Spleen (tissue), 11 donors: ENCODE measurements at regions not wholly inside any gene's neighbourhood (a gene's known extent, or its start where the extent isn't known, plus 50 kb on each side); places are given as distances from the start of the nearest gene placed in this dataset.

Source experiments
- DNase-seq: peaks from one replicate; pipeline ENCODE4 v3.0.0-alpha.2; 2020
- H3K27ac ChIP-seq, 8 donors: fragments of 200-600 bp; sonication (generic) in 7 of 8; 1 replicate in 4 of 8; 2 replicates in 4 of 8; pipeline versions ENCODE4 v1.5.0 to v1.8.0; 2016 to 2021; ENCODE audit warnings: inconsistent platforms in 4 of 8, mild to moderate bottlenecking in 4 of 8, moderate library complexity in 1 of 8
- H3K27me3 ChIP-seq, 7 donors: fragments of 200-600 bp; sonication (generic) in 6 of 7; replicated peaks in 1 of 7; 1 replicate in 4 of 7; 2 replicates in 3 of 7; pipeline versions ENCODE4 v1.5.0 to v1.8.0; 2016 to 2021; ENCODE audit warnings: inconsistent platforms in 3 of 7, mild to moderate bottlenecking in 1 of 7
- H3K36me3 ChIP-seq, 6 donors: fragments of 200-600 bp; sonication (generic) in 5 of 6; 1 replicate in 4 of 6; 2 replicates in 2 of 6; pipeline versions ENCODE4 v1.5.0 to v1.8.0; 2016 to 2021; ENCODE audit warnings: inconsistent platforms in 2 of 6
- H3K4me1 ChIP-seq, 6 donors: fragments of 200-600 bp; sonication (generic) in 5 of 6; 1 replicate in 3 of 6; 2 replicates in 3 of 6; pipeline versions ENCODE4 v1.5.0 to v1.8.0; 2016 to 2021; ENCODE audit warnings: inconsistent platforms in 3 of 6
- H3K4me3 ChIP-seq, 8 donors: fragments of 200-600 bp; sonication (generic) in 7 of 8; 1 replicate in 4 of 8; 2 replicates in 4 of 8; pipeline versions ENCODE4 v1.5.0 to v1.8.0; 2016 to 2021; ENCODE audit warnings: inconsistent platforms in 4 of 8, mild to moderate bottlenecking in 4 of 8, moderate library complexity in 2 of 8
- H3K9me3 ChIP-seq, 8 donors: fragments of 200-600 bp; sonication (generic) in 7 of 8; 1 replicate in 4 of 8; 2 replicates in 4 of 8; pipeline versions ENCODE4 v1.5.0 to v1.8.0; 2016 to 2021; ENCODE audit warnings: inconsistent platforms in 4 of 8
- CTCF ChIP-seq, 11 experiments: fragments of 200-600 bp in 7 of 11; fragments of 450-650 bp in 4 of 11; sonication (generic) in 4 of 11; IDR thresholded peaks in 8 of 11; conservative IDR thresholded peaks in 3 of 11; 1 replicate in 7 of 11; 2 replicates in 4 of 11; pipeline versions ENCODE4 v1.4.0 to v1.8.0; 2016 to 2021; ENCODE audit warnings: antibody characterized with exemption in 11 of 11, inconsistent platforms in 4 of 11, mild to moderate bottlenecking in 1 of 11
- POLR2A ChIP-seq, 3 donors: fragments of 450-650 bp; IDR thresholded peaks; one replicate each; pipeline ENCODE4 v1.5.1; 2017; ENCODE audit warnings: antibody characterized with exemption in 3 of 3, mild to moderate bottlenecking in 1 of 3
- POLR2AphosphoS5 ChIP-seq, 3 donors: sonication (generic); formaldehyde crosslinking; IDR thresholded peaks; one replicate each; pipeline ENCODE4 v1.5.1; 2017; ENCODE audit warnings: antibody characterized with exemption in 3 of 3
- WGBS, 5 donors: extraction: QIAGEN DNeasy Blood & Tissue Kit in 3 of 5; methylation state at CpG; one replicate each; pipeline versions ENCODE4 v1.1.5 to v1.1.7; 2013 to 2018; 5-methylcytosine and 5-hydroxymethylcytosine counted together
- intact Hi-C: fragments of 100-400 bp; cut with DNase I; formaldehyde crosslinking; loops from one replicate; pipeline ENCODE4 v1.15.0; 2023; ENCODE audit warnings: low total_unique reads
- donor health status: healthy with polysubstance abuse.
- donor health status: DM: no; HTN: no; CAD: no; lungs with moderate emphysema.
- donor health status: DM: no; HTN: no; CAD: no.
- donor health status: Bipolar disorder and iron deficiency.
- donor health status: healthy.
- donor health status: DM: no; HTN: no; CAD: no.
- donor health status: DM: yes; HTN: yes; CAD: no.

DNA sequence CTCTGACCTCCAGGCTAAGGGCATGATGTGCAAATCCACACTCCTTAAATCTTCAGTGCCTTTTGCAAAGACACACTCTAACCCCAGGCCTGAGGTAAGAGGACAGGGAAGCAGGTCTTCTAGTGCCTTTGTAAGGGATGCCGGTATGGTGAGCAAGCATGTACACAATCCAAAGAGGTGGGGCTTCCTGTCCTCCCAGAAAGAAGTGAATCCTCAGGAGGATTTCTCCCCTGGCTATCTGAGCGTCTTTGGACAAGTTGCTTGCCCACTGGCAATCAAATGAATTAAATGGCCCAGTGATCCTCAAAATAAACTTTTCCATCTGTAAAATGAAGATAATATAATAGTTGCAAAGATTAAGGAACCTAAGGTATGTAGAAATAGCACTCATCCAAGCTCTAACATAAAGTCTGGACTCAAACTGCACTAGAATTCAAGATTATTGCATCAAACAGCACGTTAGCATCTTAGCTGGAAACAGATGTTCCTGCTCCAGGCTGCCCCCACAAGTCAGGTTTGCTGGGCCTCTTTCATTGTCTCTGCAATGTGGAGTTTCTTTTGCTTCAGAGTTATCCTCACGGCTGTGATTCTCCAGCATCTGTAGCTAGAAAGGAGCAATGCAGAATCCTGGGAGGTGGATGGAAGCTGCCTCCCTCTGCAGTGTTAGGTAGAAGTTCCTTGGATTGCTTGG is 249.6 kb downstream of the TSHZ3 start:
- no peak overlapping the region for H3K4me3 ChIP-seq
- DNase-seq, result no peak
- no peak for TF ChIP-seq POLR2A (IDR thresholded peaks at IDR 0.05)
- TF ChIP-seq CTCF (IDR thresholded peaks at IDR 0.05 in 8 of 11, conservative IDR thresholded peaks at IDR 0.05 in 3 of 11), result no peak
- no peak for TF ChIP-seq POLR2AphosphoS5 (IDR thresholded peaks at IDR 0.05)
- H3K36me3 ChIP-seq, result no peaks in the 10 kb centered on the region
- 65 to 76% (median 68%) methylated on average over 4 of the region's 4 CpGs for WGBS, 5 donors
- H3K27ac ChIP-seq, result no peak overlapping the region
- H3K9me3 ChIP-seq, result no peaks in the 10 kb centered on the region
- H3K4me1 ChIP-seq, result peaks cover 0 to 8% (median 0%) of the 10 kb centered on the region in 6 donors
- no peaks in the 10 kb centered on the region for H3K27me3 ChIP-seq
- intact Hi-C loops, result no loop called here

GRCh38 chr19:31098836-31099235 is 250.4 kb downstream of the TSHZ3 start:
- TF ChIP-seq POLR2AphosphoS5 (IDR thresholded peaks at IDR 0.05), result no peak
- no peak for TF ChIP-seq CTCF (IDR thresholded peaks at IDR 0.05 in 8 of 11, conservative IDR thresholded peaks at IDR 0.05 in 3 of 11)
- no peak for TF ChIP-seq POLR2A (IDR thresholded peaks at IDR 0.05)
- H3K27me3 ChIP-seq, result no peaks in the 10 kb centered on the region
- H3K36me3 ChIP-seq, result no peaks in the 10 kb centered on the region
- WGBS, 5 donors, result 57 to 69% (median 65%) methylated on average over 2 of the region's 2 CpGs
- H3K4me3 ChIP-seq, result no peak overlapping the region
- no peak overlapping the region for H3K27ac ChIP-seq
- no peaks in the 10 kb centered on the region for H3K9me3 ChIP-seq
- no peak for DNase-seq
- peaks cover 0 to 8% (median 0%) of the 10 kb centered on the region in 6 donors for H3K4me1 ChIP-seq
- intact Hi-C loops, result no loop called here

DNA sequence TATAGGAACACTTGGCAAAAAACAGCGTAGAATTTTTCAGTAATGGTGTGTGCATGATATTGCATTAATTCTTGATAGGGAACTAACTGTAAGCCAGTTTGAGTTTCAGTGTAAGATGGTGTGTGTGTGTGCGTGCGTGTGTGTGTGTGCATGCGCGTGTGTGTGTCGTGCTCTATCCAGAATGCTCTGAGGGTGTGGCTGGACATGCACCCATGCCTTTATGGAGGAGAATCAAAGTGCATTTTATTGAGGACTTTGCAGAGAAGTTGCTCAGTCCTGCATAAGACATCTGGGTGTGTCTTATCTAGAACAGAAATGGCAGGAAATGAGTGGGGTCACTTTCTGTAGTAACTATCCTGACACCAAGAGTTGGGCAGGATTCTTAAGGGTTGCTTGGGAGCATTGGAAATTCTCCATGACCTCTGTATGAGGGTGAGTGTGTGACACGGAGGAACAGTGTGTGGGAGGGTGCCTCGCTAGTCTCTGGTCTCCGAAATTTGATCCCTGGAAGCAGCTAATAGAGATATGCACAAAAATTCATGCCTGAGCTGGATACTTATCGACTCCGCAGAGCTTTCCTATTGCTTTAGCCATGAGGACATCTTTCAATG is 252.2 kb downstream of the TSHZ3 start:
- H3K27me3 ChIP-seq, result no peaks in the 10 kb centered on the region
- intact Hi-C loops, result no loop called here
- H3K27ac ChIP-seq, result no peak overlapping the region
- TF ChIP-seq POLR2A (IDR thresholded peaks at IDR 0.05) (no peak), POLR2AphosphoS5 (IDR thresholded peaks at IDR 0.05) (no peak), CTCF (IDR thresholded peaks at IDR 0.05 in 8 of 11, conservative IDR thresholded peaks at IDR 0.05 in 3 of 11) (no peak)
- no peaks in the 10 kb centered on the region for H3K36me3 ChIP-seq
- H3K4me1 ChIP-seq, result peaks cover 0 to 12% (median 0%) of the 10 kb centered on the region in 6 donors
- DNase-seq, result no peak
- WGBS, 5 donors, result 73 to 81% (median 76%) methylated on average over 11 of the region's 11 CpGs
- no peak overlapping the region for H3K4me3 ChIP-seq
- H3K9me3 ChIP-seq, result no peaks in the 10 kb centered on the region

- Histone ChIP-seq H3K27me3 (no peaks in the 10 kb centered on the region), H3K27ac (no peak overlapping the region), H3K4me1 (peaks cover 0 to 12% (median 0%) of the 10 kb centered on the region in 6 donors), H3K4me3 (no peak overlapping the region), H3K36me3 (no peaks in the 10 kb centered on the region), H3K9me3 (no peaks in the 10 kb centered on the region)
- 87 to 94% (median 92%) methylated on average over 22 of the region's 22 CpGs for WGBS, 5 donors
- no peak for DNase-seq
- TF ChIP-seq POLR2AphosphoS5 (IDR thresholded peaks at IDR 0.05) (no peak), POLR2A (IDR thresholded peaks at IDR 0.05) (no peak), CTCF (IDR thresholded peaks at IDR 0.05 in 8 of 11, conservative IDR thresholded peaks at IDR 0.05 in 3 of 11) (no peak)
- intact Hi-C loops, result no loop called here
Observed at GRCh38 chr19:31096062-31096830, 253.0 kb downstream of the TSHZ3 start.
